H9 (cell line): ENCODE measurements at regions not wholly inside any gene's neighbourhood (a gene's known extent, or its start where the extent isn't known, plus 50 kb on each side); places are given as distances from the start of the nearest gene placed in this dataset.

Experiments
- DNase-seq: peaks from one replicate; pipeline ENCODE4 v3.0.0-alpha.2; 2017
- H2AFZ ChIP-seq: one replicate; pipeline ENCODE4 v1.6.1; 2013; ENCODE audit warnings: mild to moderate bottlenecking, low read length, control low read depth, moderate library complexity
- H2AK5ac ChIP-seq: 2 replicates; pipeline ENCODE4 v1.6.1; 2013; ENCODE audit warnings: low read length, control low read depth, mixed read lengths; ENCODE audit not compliant: insufficient read length
- H2BK120ac ChIP-seq: one replicate; pipeline ENCODE4 v1.6.1; 2013; ENCODE audit warnings: low read depth, mild to moderate bottlenecking, low read length, control low read depth, inconsistent platforms; ENCODE audit not compliant: poor library complexity, severe bottlenecking
- H2BK12ac ChIP-seq: 2 replicates; pipeline ENCODE4 v1.6.1; 2013; ENCODE audit warnings: low read length, control low read depth, mixed read lengths, low read depth; ENCODE audit not compliant: insufficient read length
- H2BK15ac ChIP-seq: 2 replicates; pipeline ENCODE4 v1.6.1; 2013; ENCODE audit warnings: low read depth, low read length, control low read depth
- H2BK20ac ChIP-seq: one replicate; pipeline ENCODE4 v1.6.1; 2013; ENCODE audit warnings: low read depth, mild to moderate bottlenecking, low read length, control low read depth, inconsistent platforms; ENCODE audit not compliant: poor library complexity, severe bottlenecking
- H2BK5ac ChIP-seq: 2 replicates; pipeline ENCODE4 v1.6.1; 2013; ENCODE audit warnings: low read length, control low read depth, mixed read lengths; ENCODE audit not compliant: insufficient read length
- H3K14ac ChIP-seq: 2 replicates; pipeline ENCODE4 v1.6.1; 2013; ENCODE audit warnings: low read length, control low read depth; ENCODE audit not compliant: insufficient read depth
- H3K18ac ChIP-seq: 2 replicates; pipeline ENCODE4 v1.6.1; 2013; ENCODE audit warnings: low read depth, mild to moderate bottlenecking, mixed read lengths, low read length, control low read depth; ENCODE audit not compliant: insufficient read length
- H3K23ac ChIP-seq: 2 replicates; pipeline ENCODE4 v1.6.1; 2013; ENCODE audit warnings: low read length, control low read depth, mixed read lengths, low read depth; ENCODE audit not compliant: insufficient read length
- H3K23me2 ChIP-seq: 2 replicates; pipeline ENCODE4 v1.6.1; 2013; ENCODE audit warnings: low read depth, mild to moderate bottlenecking, mixed read lengths, low read length, control low read depth; ENCODE audit not compliant: insufficient read length, poor library complexity, severe bottlenecking
- H3K27ac ChIP-seq: 2 replicates; pipeline ENCODE4 v1.5.1; 2013; ENCODE audit warnings: low read length, control low read depth, mixed read lengths, low read depth; ENCODE audit not compliant: insufficient read length
- H3K27me3 ChIP-seq: 2 replicates; pipeline ENCODE4 v1.6.1; 2013; ENCODE audit warnings: low read length, control low read depth, inconsistent platforms; ENCODE audit not compliant: insufficient read depth
- H3K4ac ChIP-seq: 2 replicates; pipeline ENCODE4 v1.6.1; 2013; ENCODE audit warnings: low read depth, mild to moderate bottlenecking, control low read depth, inconsistent platforms, low read length, moderate library complexity
- H3K4me1 ChIP-seq: 2 replicates; pipeline ENCODE4 v1.6.1; 2013; ENCODE audit warnings: low read length, control low read depth, inconsistent platforms; ENCODE audit not compliant: insufficient read depth
- H3K4me2 ChIP-seq: 2 replicates; pipeline ENCODE4 v1.6.1; 2013; ENCODE audit warnings: low read length, control low read depth, mixed read lengths; ENCODE audit not compliant: insufficient read length, insufficient read depth
- H3K56ac ChIP-seq: 2 replicates; pipeline ENCODE4 v1.6.1; 2013; ENCODE audit warnings: low read depth, mild to moderate bottlenecking, mixed read lengths, low read length, control low read depth; ENCODE audit not compliant: insufficient read length
- H3K79me1 ChIP-seq: 2 replicates; pipeline ENCODE4 v1.6.1; 2013; ENCODE audit warnings: low read depth, mild to moderate bottlenecking, moderate library complexity, low read length, control low read depth, inconsistent platforms; ENCODE audit not compliant: insufficient read depth, poor library complexity, severe bottlenecking
- H3K79me2 ChIP-seq: 2 replicates; pipeline ENCODE4 v1.6.1; 2013; ENCODE audit warnings: low read length, control low read depth, inconsistent platforms; ENCODE audit not compliant: insufficient read depth
- H3K9ac ChIP-seq: 2 replicates; pipeline ENCODE4 v1.6.1; 2013; ENCODE audit warnings: low read length, control low read depth, mixed read lengths; ENCODE audit not compliant: insufficient read length; ENCODE audit errors: extremely low read depth
- H3K9me3 ChIP-seq: one replicate; pipeline ENCODE4 v1.6.1; 2013; ENCODE audit warnings: low read depth, low read length, inconsistent platforms; ENCODE audit not compliant: control insufficient read depth
- H3T11ph ChIP-seq: one replicate; pipeline ENCODE4 v1.6.1; 2013; ENCODE audit warnings: mild to moderate bottlenecking, low read length, control low read depth, inconsistent platforms
- H4K20me1 ChIP-seq: one replicate; pipeline ENCODE4 v1.6.1; 2013; ENCODE audit not compliant: control insufficient read depth, insufficient read length, insufficient read depth
- H4K5ac ChIP-seq: 2 replicates; pipeline ENCODE4 v1.6.1; 2013; ENCODE audit warnings: low read depth, mild to moderate bottlenecking, mixed read lengths, low read length, control low read depth; ENCODE audit not compliant: insufficient read length
- H4K8ac ChIP-seq: replicated peaks from 2 replicates; pipeline ENCODE4 v1.6.1; 2013; ENCODE audit warnings: low read length, control low read depth, mixed read lengths, low read depth; ENCODE audit not compliant: insufficient read length
- H4K91ac ChIP-seq: 2 replicates; pipeline ENCODE4 v1.6.1; 2013; ENCODE audit warnings: low read depth, mild to moderate bottlenecking, moderate library complexity, mixed read lengths, low read length, control low read depth; ENCODE audit not compliant: insufficient read length
- H3K27ac Mint-ChIP-seq, 3 experiments: 2 replicates in 2 of 3; 3 replicates in 1 of 3; pipeline ENCODE4 v1.8.0; 2020 to 2021; ENCODE audit warnings: mixed read lengths in 3 of 3, mild to moderate bottlenecking in 1 of 3, moderate library complexity in 1 of 3
- H3K27me3 Mint-ChIP-seq: 2 replicates; pipeline ENCODE4 v1.8.0; 2021; ENCODE audit warnings: low read depth, mild to moderate bottlenecking, moderate library complexity, mixed read lengths
- H3K36me3 Mint-ChIP-seq, 3 experiments: 2 replicates in 2 of 3; 3 replicates in 1 of 3; pipeline ENCODE4 v1.8.0; 2020 to 2021; ENCODE audit warnings: low read depth in 3 of 3, mixed read lengths in 3 of 3; ENCODE audit not compliant: insufficient read depth in 1 of 3
- H3K4me1 Mint-ChIP-seq, 2 experiments: 2 replicates each; pipeline ENCODE4 v1.8.0; 2020; ENCODE audit warnings: mixed read lengths in 2 of 2
- H3K4me3 Mint-ChIP-seq, 2 experiments: 2 replicates in 1 of 2; 3 replicates in 1 of 2; pipeline ENCODE4 v1.8.0; 2020 to 2021; ENCODE audit warnings: mild to moderate bottlenecking in 2 of 2, mixed read lengths in 2 of 2, moderate library complexity in 1 of 2
- H3K9me3 Mint-ChIP-seq, 2 experiments: 2 replicates in 1 of 2; 3 replicates in 1 of 2; pipeline ENCODE4 v1.8.0; 2020; ENCODE audit warnings: mild to moderate bottlenecking in 2 of 2, mixed read lengths in 2 of 2, moderate library complexity in 1 of 2
- CTCF ChIP-seq: fragments of 200-600 bp; sonication (generic); conservative IDR thresholded peaks from 3 replicates; pipeline ENCODE4 v1.8.0; 2021; ENCODE audit warnings: antibody characterized with exemption, mild to moderate bottlenecking
- WGBS: extraction: QIAGEN DNeasy Blood & Tissue Kit; methylation state at CpG from one replicate; pipeline ENCODE4 v1.1.7; 2013; ENCODE audit warnings: missing lambda C conversion rate, low lambda C conversion rate, mixed read lengths; ENCODE audit not compliant: insufficient read length; ENCODE audit errors: extremely low coverage; 5-methylcytosine and 5-hydroxymethylcytosine counted together

GRCh38 chr14:87815121-87815520 is 177.9 kb downstream of the GALC start:
- Histone ChIP-seq H3K56ac (no peak overlapping the region), H3K9me3 (no peaks in the 10 kb centered on the region), H2AK5ac (no peak overlapping the region), H4K20me1 (no peaks in the 10 kb centered on the region), H2BK5ac (no peak overlapping the region), H4K91ac (no peak overlapping the region), H2BK20ac (no peak overlapping the region), H3K79me1 (no peaks in the 10 kb centered on the region), H3K4me1 (no peaks in the 10 kb centered on the region), H3K4me2 (no peak overlapping the region), H3T11ph (no peak overlapping the region), H3K14ac (no peak overlapping the region), H3K27me3 (no peaks in the 10 kb centered on the region), H3K23me2 (no peaks in the 10 kb centered on the region), H3K79me2 (no peaks in the 10 kb centered on the region), H3K9ac (no peak overlapping the region), H2BK12ac (no peak overlapping the region), H2BK15ac (no peak overlapping the region), H3K23ac (no peak overlapping the region), H4K5ac (no peak overlapping the region), H2AFZ (no peak overlapping the region), H4K8ac (no peak overlapping the region), H2BK120ac (no peak overlapping the region), H3K18ac (no peak overlapping the region), H3K4ac (no peak overlapping the region), H3K27ac (no peak overlapping the region)
- H3K4me1 Mint-ChIP-seq, result peaks cover 0 to 3% of the 10 kb centered on the region in 2 experiments; a peak in 2 of 4 replicates
- H3K27me3 Mint-ChIP-seq, result peaks cover 2% of the 10 kb centered on the region; the same call in 1 of the 2 replicates
- H3K36me3 Mint-ChIP-seq, result no peaks in the 10 kb centered on the region; a peak in 1 of 7 replicates
- no peak for TF ChIP-seq CTCF
- DNase-seq, result no peak
- H3K27ac Mint-ChIP-seq, result no peak overlapping the region
- WGBS, result no CpG with 5 or more reads among the region's 9 CpGs
- no peak overlapping the region for H3K4me3 Mint-ChIP-seq
- peaks cover 0 to 4% of the 10 kb centered on the region in 2 experiments; a peak in 2 of 5 replicates for H3K9me3 Mint-ChIP-seq
